ENCODE measurements at regions not wholly inside any gene's neighbourhood (a gene's known extent, or its start where the extent isn't known, plus 50 kb on each side); places are given as distances from the start of the nearest gene placed in this dataset.

- TF ChIP-seq POLR2A (IDR thresholded peaks at IDR 0.05) (no peak), CTCF (IDR thresholded peaks at IDR 0.05) (no peak)
Measured at GRCh38 chr12:104402630-104403029, 54.1 kb upstream of the CHST11 start.
